HG02970 (cell line): ENCODE measurements at regions not wholly inside any gene's neighbourhood (a gene's known extent, or its start where the extent isn't known, plus 50 kb on each side); places are given as distances from the start of the nearest gene placed in this dataset.

ENCODE experiments used
- ATAC-seq: cut with Tn5 transposase; IDR thresholded peaks from one replicate; pipeline ENCODE4 v1.9.1; 2021; ENCODE audit warnings: mild to moderate bottlenecking, moderate library complexity, moderate number of reproducible peaks; ENCODE audit not compliant: unreplicated experiment, low FRiP score

DNA sequence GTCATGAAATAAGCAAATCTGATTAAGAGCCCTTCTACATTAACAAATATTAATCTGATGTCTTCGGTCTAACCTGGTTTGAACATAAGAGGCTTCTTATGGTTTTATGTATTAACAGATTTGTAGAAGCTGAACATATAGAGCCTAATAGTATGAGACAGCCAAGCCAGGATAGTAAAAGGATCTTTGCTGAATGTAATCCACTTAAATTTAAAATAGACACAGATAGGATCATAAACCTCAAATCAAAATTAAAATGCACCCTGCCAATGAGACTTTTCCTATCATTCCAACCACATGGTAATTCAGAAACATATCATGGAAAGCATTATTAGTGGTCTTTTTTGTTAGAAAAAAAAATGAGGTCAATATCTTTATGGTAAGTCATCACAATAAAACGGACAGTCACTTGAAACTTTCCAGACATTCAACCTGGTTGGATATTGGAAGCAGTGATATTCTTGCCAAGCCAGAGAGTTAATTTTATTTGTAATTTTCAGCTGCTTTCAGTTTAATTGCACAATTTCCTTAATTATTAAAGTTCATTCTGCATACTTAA, 606.9 kb upstream of the SALL1 start:
- no peak for ATAC-seq

DNA sequence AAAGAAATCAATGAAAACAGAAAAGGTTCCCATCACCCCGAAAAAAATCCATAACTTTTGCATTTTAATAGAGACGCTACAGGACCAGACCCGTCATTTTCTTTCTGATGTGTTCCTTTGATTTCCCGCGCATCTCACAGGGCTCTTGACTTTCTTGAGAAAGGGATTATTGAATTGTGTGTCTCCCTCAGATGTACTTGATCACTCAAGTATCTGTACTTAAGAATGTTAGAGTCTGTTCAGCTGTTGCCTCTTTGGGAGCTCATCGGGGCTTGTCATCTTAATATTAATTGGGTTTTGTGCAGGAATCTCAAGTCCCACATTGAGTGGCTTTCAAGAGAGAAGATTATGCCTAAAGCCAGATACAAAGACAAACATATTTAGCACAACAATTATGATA, 606.4 kb upstream of the SALL1 start:
- no peak for ATAC-seq

DNA sequence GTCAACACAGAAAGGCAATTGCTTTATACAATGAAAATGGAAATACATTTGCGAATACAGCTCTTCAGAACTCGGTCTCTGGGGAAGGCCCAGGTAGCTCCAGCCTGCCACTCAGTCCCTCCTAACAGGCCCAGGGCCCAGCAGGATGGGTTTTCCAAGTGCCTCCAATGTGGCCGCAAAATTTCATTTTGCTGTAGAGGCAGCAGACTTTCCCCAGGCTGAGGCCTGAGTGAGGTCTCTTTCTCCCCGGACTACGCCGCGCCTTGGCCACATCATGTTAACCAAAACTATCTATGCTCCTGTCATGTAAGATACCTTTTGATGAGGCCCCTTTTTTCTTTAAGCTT, 606.0 kb upstream of the SALL1 start:
- no peak for ATAC-seq

DNA sequence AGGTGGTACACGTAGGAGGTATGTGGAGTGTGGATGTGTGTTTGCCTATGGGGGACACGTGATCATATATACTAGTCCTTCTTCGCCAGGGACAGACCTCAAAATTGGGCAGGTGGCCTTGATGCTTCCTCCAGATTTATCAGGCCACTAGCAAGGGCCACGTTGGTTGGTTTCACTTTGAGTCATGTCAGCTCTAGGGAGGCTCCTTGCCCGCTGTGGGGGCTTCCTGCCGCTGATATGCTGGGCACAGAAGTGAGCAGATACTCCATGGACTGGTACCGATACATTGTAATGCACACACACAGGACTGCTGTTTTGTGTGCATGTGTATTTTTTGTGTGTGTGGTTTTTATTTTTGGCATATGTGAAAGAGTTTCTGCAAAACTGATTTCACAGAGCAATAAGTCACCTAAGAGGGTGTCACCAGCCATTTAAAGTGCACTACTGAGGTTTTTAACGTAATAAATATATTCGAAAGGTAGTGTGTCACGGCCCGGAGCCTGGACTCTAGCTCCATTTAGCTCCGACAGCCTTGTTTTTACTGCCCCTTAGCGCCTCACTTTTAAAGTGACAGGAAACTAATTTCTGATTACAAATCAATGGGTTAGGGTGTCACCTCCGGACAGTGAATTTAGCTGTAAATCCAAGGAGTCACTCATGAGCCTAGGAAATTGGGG, 605.5 kb upstream of the SALL1 start:
- ATAC-seq, result no peak

DNA sequence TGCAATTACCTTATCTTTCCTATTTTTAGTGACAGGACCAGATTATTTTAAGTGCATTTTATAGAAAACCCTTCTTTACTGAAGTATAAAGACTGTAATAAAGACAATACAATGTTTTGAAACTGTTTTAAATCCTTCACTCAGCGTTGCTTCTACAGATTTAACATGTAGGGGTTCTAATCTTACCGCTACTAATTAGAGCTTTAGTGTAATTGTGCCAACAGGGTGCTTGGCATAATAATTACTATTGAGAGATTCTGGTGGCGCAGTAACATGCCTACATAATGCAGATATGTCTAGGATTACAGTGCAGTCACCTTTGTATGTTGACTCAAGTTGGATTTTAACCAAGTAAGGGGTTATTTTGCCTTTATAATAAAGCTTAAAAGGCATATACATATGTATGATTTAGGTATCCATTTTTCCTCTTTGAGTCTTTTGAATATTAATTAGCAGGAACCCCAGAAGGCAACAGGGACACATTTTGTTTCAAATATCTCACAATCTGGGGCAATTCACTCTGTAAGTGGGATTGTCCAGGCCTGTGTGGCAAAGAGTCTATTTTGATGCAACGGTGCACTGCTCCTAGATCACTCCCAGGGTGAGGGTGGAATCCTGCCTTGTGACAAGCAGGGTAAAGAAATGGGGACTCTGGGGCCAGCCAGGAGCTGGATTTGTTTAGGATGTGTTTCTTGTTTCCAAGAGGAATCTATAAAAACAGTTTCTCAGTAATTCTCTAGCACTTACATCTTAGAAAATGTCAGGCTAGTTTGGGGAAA, 604.7 kb upstream of the SALL1 start:
- ATAC-seq, result no peak

DNA sequence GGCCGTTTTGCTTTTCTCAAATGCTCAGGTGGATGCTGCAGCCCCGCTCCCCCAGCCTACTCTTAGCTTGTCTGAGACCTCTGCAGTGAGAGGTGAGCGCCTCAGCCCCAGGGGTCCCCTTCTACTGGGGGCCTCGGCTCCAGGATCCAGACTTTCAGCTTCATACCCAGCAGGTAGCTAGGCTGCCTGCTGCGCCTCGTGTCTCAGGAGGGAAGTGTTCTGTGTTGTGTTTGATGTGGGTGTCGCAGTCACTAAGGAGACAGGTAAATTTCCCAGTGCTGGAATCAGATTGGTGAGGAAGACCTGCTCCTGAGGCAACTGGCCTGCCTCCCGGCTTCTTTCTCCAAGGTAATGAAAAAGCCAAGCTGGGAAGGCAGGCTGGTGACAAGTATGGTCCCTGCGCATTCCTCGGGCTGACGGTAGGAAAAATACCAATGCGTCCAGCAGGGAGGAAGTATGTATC, 604.0 kb upstream of the SALL1 start:
- no peak for ATAC-seq

DNA sequence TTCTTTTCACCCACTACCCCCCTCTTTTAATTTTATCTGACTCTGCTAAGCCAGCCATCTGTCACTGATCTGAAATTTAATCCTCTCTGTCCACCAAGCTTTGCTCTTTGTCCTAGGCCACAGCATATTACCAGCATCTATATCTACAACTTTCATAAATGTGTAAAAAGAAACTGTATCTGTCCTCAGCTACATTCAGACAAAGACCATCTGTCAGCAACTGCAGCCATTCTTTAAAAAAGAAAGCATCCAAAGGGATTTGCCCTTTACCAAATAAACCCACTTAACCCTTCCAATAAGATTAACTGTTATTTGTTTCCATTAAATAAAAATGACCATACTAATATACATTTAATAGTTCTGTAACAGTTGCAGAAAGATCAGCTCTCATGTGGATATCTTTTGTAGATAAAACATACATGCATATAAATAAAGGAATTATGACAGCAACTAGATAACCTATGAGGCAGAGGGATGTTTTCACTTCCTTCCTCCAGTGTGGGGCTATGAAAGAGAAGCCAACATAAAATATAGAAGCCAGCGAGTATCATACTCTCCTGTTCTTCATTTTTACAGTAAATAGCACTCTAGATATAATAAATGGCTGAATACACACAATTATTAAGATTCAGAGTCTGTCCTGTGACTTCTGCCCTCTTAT, 602.5 kb upstream of the SALL1 start:
- ATAC-seq, result no peak

DNA sequence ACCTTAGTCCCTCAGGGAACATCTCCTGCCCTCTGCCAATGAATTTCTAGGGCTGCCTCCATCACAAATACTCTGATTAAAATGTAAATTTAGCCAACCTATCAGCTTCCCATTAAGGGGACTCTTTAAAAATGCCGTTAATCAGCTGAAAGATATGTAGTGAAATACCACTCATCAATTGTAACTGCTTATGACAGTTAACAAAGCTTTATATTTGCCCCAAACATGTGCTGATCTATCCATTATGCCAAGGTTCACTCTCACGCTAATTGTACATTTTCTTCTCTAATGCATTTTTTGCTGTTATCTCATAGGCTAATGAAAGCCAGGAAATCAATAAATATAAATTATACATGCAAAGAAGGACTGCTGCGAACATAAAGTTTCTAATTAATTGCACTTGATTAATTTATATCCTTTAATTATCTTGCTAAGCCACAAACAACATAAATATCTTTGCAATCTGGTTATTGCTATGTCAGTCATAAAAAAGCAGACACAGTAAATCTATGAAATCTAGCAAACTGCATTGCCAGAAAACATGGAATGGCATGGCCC, 601.4 kb upstream of the SALL1 start:
- ATAC-seq, result no peak

DNA sequence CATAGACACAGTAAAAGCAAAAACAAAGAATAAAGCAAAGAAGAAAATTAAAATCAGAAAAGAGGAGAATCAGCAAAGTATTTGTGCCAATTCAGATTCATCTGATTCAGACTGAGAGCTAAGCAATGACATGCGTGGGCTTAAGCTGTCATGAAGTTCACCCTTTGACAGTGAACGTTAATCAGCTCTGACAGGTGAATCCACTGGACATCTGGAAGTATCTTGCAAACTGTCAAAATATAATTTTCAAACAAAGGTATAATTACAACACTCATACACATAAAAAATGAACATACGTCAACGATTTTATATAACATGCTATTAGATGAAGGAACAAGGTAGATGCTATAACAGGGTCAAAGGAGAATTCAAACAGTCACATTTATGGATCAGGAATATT, 596.3 kb upstream of the SALL1 start:
- no peak for ATAC-seq

DNA sequence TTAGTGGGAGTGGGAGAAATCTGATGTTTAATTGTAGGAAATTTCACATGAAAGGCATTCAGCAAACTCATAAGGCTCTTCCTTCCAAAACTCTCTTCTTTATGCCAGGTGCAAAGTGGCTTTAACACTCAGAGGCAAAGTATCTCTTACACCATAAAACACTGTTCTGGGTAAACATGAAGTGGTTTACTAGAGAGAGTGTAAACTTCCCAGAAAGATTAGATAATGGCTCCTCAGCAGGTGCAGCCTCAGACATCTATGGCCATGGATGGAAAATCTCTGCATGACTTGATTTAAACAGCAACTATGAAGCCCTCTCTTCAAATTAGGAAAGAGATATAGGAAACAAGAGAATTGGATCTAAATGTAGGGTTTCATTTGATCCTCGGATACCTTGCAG, 583.1 kb upstream of the SALL1 start:
- no peak for ATAC-seq

DNA sequence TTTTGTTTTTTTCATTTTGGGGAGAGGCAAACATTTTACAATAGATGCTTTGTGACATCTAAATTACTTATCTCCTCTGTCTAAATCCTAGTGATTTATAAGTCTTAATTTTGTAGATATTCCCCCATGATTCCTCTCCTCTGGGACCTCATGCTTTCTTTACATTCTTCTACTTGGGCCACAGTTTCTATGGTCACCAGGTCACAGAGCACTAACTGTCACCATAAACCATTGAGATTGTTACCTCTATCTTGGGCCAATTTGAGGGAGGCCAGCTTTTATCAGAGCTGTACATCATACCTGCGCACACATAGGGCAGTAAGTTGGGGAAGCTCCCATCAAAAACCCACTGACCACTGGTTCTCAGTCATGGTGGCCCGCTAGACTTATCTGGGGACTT, 582.1 kb upstream of the SALL1 start:
- ATAC-seq, result no peak

DNA sequence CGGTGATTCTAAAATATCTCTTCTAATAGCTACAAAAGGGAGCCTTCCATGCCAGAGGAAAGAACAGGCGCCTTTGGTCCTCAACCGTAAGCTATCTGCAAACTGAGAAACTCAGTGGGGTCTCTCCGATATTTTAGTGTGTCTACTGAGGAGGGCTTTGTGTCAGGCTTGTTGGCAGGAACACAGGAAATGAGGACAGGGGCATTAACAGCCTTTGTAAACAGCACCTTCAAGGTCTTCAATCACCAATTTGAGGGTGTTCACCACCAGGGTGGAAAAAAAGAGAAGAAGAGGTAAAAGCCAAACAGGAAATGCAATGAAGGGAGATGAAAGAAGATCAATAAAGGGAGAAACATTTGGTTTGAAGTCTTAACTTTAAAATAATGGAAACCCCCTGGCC, 580.1 kb upstream of the SALL1 start:
- no peak for ATAC-seq

DNA sequence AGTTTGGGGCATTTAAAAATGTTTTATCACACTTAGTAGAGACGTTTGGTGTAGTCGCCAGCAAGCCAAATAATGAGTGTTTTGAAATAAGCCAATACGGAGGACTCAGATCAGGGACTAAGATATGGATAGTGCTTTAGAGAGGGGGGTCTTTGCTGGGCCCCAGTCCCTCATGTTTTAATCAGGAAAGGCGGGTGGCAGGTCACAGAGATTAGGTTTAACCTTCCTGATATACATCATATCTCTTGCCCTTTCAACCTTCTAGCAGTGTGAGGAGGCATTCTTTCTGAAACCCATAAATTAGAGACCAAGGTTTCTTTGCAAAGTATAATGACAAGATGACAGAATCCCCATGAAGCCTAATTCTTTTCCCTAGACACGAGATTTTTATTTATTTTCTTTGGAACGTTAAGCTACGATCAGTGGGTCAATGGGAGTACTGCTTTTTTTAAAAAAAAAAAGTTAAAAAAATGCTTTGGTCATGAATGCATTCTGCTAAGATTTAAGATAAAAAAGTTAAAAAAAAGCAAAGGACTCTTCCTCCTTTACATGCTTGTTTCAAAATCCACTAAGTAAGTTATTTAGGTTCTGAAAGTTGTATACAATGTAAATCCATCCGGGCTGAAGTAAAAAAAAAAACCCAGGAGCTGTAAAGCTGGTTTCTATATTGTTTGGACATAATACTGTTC, 572.1 kb upstream of the SALL1 start:
- ATAC-seq, result no peak

DNA sequence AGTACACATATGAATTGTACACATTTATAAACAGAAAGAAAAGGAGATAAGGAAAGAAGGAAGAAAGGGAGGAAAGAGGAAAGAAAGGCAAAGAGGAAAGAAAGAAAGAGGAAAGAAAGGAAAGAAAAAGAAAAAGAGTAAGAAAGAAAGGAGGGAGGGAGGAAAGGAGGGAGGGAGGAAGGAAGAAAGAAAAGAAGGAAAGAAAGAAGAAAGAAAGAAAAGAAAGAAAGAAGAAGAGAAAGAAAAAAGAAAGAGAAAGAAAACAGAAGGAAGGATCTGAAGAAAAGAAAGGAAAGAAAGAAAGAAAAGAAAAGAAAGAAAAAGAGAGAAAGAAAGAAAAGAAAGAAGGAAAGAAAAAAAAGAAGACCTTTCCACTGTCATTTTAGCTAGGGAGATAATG, 571.4 kb upstream of the SALL1 start:
- no peak for ATAC-seq

DNA sequence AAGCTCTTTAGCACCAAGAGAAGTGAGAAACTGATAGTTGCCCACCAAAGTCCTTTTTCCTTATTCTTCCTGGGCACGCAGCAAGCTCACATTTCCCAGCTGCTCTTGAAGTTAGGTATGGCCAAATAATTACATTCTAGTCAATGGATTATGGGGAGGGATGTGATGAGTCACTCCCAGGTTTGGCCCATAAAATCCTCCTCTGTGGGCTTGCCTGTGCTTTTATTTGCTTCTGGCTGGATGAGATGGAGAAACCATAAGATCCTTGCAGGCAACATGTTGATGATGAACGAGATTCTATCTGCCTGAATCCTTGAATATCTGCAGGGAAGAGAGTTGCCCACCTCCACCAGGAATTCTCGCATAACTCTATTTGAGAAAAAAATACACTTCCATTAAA, 568.3 kb upstream of the SALL1 start:
- ATAC-seq, result no peak

DNA sequence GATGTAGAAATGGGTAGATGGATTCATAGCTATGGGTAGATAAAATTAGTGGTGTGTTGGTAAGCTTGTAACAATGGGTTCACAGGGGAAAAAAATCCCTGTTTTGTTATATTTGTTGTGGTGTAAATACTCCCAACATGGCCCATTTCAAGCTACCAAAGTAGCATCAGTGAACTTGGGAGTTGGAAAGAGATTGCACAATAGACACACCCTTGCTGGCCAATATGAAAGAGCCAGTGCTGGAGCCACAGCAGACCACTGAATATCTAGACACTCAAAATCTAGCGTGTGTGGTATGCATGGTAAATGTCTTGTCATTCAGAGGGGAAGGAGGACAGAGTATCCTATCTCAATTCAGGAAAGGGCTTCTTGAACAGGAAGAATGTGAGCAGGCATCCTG, 565.1 kb upstream of the SALL1 start:
- ATAC-seq, result no peak

DNA sequence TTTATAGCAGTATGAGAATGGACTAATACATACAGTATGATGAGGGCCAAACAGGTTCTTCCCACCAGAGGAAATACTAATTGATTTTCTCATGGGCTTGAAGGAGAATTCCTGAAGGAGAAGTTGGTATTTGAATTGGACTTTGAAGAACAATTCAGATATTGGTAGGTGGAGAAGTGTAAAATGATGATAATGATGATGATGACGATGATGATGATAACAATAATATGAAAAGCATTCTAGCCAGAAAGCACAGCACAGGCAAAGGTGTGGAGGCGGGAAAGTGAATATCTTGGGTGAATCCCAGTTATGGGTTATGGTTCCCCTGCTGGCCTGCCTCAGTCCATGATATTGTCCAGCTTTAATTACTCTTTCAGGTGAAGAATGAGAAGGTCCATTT, 562.4 kb upstream of the SALL1 start:
- ATAC-seq, result no peak

DNA sequence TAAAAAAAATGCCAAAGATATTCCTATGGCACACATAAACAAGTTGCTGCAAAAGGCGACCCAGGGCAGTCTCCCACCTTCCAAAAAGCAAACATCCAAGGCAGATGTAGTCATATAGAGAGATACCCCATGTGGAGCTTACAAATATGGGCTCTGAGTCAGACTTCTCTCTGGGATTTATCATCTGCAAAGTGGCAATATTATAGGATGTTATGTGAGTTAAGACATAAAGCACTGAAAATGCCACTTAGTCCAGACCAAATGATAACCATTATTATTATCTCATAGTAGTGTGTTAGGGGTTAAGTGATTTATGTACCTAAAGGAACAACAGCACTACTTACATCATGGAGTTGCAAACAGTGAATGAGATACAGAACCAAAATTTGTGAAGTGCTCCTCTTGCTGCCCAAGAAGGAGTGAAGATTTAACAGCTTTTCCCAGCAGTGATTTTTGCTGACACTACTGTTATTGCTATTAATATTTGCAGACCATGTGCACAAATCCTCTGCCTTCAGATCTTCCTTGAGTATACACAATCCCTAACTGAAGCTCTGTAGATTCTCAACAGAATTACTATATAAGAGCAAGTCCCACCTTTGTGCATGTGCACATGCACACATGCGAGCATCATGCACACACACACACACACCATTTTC, 560.0 kb upstream of the SALL1 start:
- no peak for ATAC-seq

DNA sequence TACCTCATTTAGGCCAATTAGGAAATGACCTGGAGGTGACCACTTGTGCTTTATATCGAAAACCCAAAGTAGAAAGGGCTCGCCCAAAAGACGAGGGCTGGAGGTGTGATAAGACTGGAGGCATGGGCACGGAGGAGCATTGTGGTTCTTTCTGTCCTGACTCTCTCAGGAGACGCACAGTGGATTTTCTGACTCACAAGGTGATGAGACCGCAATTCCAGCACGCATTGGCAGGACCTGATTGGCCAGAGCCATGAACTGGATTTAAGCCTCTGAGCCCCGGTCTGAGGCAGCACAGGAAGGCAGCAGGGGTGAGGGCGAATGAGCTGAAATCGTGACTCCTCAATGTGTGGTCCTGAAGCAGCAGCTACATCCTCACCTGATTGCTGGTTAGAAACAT, 559.1 kb upstream of the SALL1 start:
- no peak for ATAC-seq

DNA sequence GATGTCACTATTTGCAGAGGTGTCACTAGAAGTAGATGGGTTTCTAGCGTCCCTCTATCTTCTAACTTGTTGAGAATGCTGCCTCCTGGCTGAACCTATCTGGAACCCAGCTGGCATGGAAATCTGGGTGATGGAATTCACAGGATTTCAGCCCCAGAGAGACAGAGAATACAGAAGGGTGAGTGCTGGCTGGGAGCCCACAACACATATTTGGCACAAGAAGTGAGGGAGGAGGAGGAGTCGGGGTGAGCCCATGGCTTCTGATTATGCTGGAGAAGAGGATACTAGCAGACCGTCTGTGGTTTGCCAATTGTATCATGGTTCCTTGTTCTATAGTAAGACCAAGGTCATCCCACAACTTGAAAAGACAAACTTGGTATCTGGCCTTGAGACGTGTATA, 557.8 kb upstream of the SALL1 start:
- ATAC-seq, result no peak
